Right atrium auricular region (tissue), 2 donors: ENCODE measurements at regions not wholly inside any gene's neighbourhood (a gene's known extent, or its start where the extent isn't known, plus 50 kb on each side); places are given as distances from the start of the nearest gene placed in this dataset.

ENCODE experiments used
- DNase-seq: peaks from one replicate; pipeline ENCODE4 v3.0.0-alpha.2; 2019; ENCODE audit warnings: low spot score
- H3K27ac ChIP-seq, 2 donors: fragments of 200-600 bp; sonication (generic); 1 replicate in 1 of 2; 2 replicates in 1 of 2; pipeline ENCODE4 v1.5.1; 2016 to 2019
- H3K27me3 ChIP-seq, 2 donors: fragments of 200-600 bp; sonication (generic); one replicate each; pipeline versions ENCODE4 v1.5.1 to v1.6.0; 2017 to 2019
- H3K36me3 ChIP-seq: fragments of 200-600 bp; sonication (generic); one replicate; pipeline ENCODE4 v1.5.1; 2016
- H3K4me1 ChIP-seq, 2 donors: fragments of 200-600 bp; sonication (generic); one replicate each; pipeline versions ENCODE4 v1.5.1 to v1.6.0; 2017 to 2019
- H3K4me3 ChIP-seq, 2 donors: fragments of 200-600 bp; sonication (generic); 1 replicate in 1 of 2; 2 replicates in 1 of 2; pipeline ENCODE4 v1.5.1; 2017 to 2019; ENCODE audit warnings: mild to moderate bottlenecking in 1 of 2, moderate library complexity in 1 of 2
- H3K9me3 ChIP-seq, 2 donors: fragments of 200-600 bp; sonication (generic); one replicate each; pipeline ENCODE4 v1.5.1; 2019
- CTCF ChIP-seq, 2 donors: fragments of 200-600 bp; sonication (generic); IDR thresholded peaks; one replicate each; pipeline ENCODE4 v1.5.1; 2019; ENCODE audit warnings: antibody characterized with exemption in 2 of 2

GRCh38 chr3:163929069-163929652 is 1149.1 kb downstream of the SI start:
- no peaks in the 10 kb centered on the region for H3K36me3 ChIP-seq
- H3K9me3 ChIP-seq = no peaks in the 10 kb centered on the region
- no peak for TF ChIP-seq CTCF (IDR thresholded peaks at IDR 0.05)
- H3K27me3 ChIP-seq = no peaks in the 10 kb centered on the region
- H3K27ac ChIP-seq = no peak overlapping the region
- DNase-seq = no peak
- no peaks in the 10 kb centered on the region for H3K4me1 ChIP-seq
- H3K4me3 ChIP-seq = no peak overlapping the region

GRCh38 chr3:163927521-163927920 is 1150.8 kb downstream of the SI start:
- H3K4me1 ChIP-seq = no peaks in the 10 kb centered on the region
- H3K27me3 ChIP-seq = no peaks in the 10 kb centered on the region
- TF ChIP-seq CTCF (IDR thresholded peaks at IDR 0.05) = no peak
- no peaks in the 10 kb centered on the region for H3K9me3 ChIP-seq
- no peak for DNase-seq
- no peaks in the 10 kb centered on the region for H3K36me3 ChIP-seq
- no peak overlapping the region for H3K4me3 ChIP-seq
- no peak overlapping the region for H3K27ac ChIP-seq

- H3K27ac ChIP-seq = no peak overlapping the region
- no peak for TF ChIP-seq CTCF (IDR thresholded peaks at IDR 0.05)
- no peak for DNase-seq
- no peaks in the 10 kb centered on the region for H3K36me3 ChIP-seq
- no peak overlapping the region for H3K4me3 ChIP-seq
- no peaks in the 10 kb centered on the region for H3K9me3 ChIP-seq
- H3K4me1 ChIP-seq = no peaks in the 10 kb centered on the region
- H3K27me3 ChIP-seq = no peaks in the 10 kb centered on the region
Observed at GRCh38 chr3:163924600-163924999, 1153.7 kb downstream of the SI start.

- no peak for TF ChIP-seq CTCF (IDR thresholded peaks at IDR 0.05)
- H3K4me3 ChIP-seq = no peak overlapping the region
Observed at GRCh38 chr3:163919154-163919553, 1159.1 kb downstream of the SI start.

GRCh38 chr3:163916596-163917560 is 1161.4 kb downstream of the SI start:
- no peak for TF ChIP-seq CTCF (IDR thresholded peaks at IDR 0.05)

More at GRCh38 chr3:163919154-163919553, 1159.1 kb downstream of the SI start:
- Histone ChIP-seq H3K9me3 (no peaks in the 10 kb centered on the region), H3K4me1 (no peaks in the 10 kb centered on the region), H3K27me3 (no peaks in the 10 kb centered on the region), H3K27ac (no peak overlapping the region), H3K36me3 (no peaks in the 10 kb centered on the region)
- DNase-seq = no peak

More at GRCh38 chr3:163916596-163917560, 1161.4 kb downstream of the SI start:
- no peak for DNase-seq
- Histone ChIP-seq H3K36me3 (no peaks in the 10 kb centered on the region), H3K4me1 (no peaks in the 10 kb centered on the region), H3K4me3 (no peak overlapping the region), H3K27ac (no peak overlapping the region), H3K9me3 (no peaks in the 10 kb centered on the region), H3K27me3 (no peaks in the 10 kb centered on the region)
